ENCODE measurements at regions not wholly inside any gene's neighbourhood (a gene's known extent, or its start where the extent isn't known, plus 50 kb on each side); places are given as distances from the start of the nearest gene placed in this dataset.

GRCh38 chr6:62345962-62346689 lies 60.1 kb upstream of the KHDRBS2 start:
- TF ChIP-seq CTCF (IDR thresholded peaks at IDR 0.05; ENCODE audit: insufficient read depth, low read depth, low read length): no peak
- TF ChIP-seq EZH2 (IDR thresholded peaks at IDR 0.05; ENCODE audit: insufficient read depth, low read length): no peak

Data from astrocyte (in vitro differentiated cells and primary cell).